IMR-90 (cell line): ENCODE measurements at regions not wholly inside any gene's neighbourhood (a gene's known extent, or its start where the extent isn't known, plus 50 kb on each side); places are given as distances from the start of the nearest gene placed in this dataset.

ENCODE experiments used
- CEBPB ChIP-seq: IDR thresholded peaks from 2 replicates; pipeline ENCODE4 v1.6.1; 2012; ENCODE audit warnings: low read depth, low read length, improper control_type of control experiment
- CHD1 ChIP-seq: IDR thresholded peaks from 2 replicates; pipeline ENCODE4 v1.6.1; 2012; ENCODE audit warnings: low read depth, low read length, improper control_type of control experiment
- FOS ChIP-seq: fragments of 150-350 bp; IDR thresholded peaks from 2 replicates; pipeline ENCODE4 v1.6.1; 2016; ENCODE audit warnings: low read depth, low read length
- MAFK ChIP-seq: IDR thresholded peaks from 2 replicates; pipeline ENCODE4 v1.6.1; 2012; ENCODE audit warnings: low read depth, low read length, improper control_type of control experiment
- MAZ ChIP-seq: IDR thresholded peaks from 2 replicates; pipeline ENCODE4 v1.6.1; 2012; ENCODE audit warnings: low read depth, mild to moderate bottlenecking, low read length, improper control_type of control experiment, moderate library complexity, borderline replicate concordance
- MXI1 ChIP-seq: IDR thresholded peaks from 2 replicates; pipeline ENCODE4 v1.6.1; 2012; ENCODE audit warnings: low read depth, mild to moderate bottlenecking, low read length, moderate library complexity, borderline replicate concordance
- POLR2A ChIP-seq: IDR thresholded peaks from 2 replicates; pipeline ENCODE4 v1.6.1; 2012; ENCODE audit warnings: mild to moderate bottlenecking, low read depth, low read length
- RAD21 ChIP-seq: IDR thresholded peaks from 2 replicates; pipeline ENCODE4 v1.6.1; 2012; ENCODE audit warnings: low read length, improper control_type of control experiment
- RCOR1 ChIP-seq: IDR thresholded peaks from 2 replicates; pipeline ENCODE4 v1.6.1; 2012; ENCODE audit warnings: mild to moderate bottlenecking, low read length, improper control_type of control experiment; ENCODE audit not compliant: insufficient replicate concordance
- TF ChIP-seq, protein P1 (sequence below): conservative IDR thresholded peaks from 2 replicates; pipeline ENCODE4 v1.5.1; 2012; ENCODE audit warnings: mild to moderate bottlenecking, low read depth, low read length, improper control_type of control experiment
- TF ChIP-seq, protein P2 (sequence below): fragments of 150-350 bp; IDR thresholded peaks from 2 replicates; pipeline ENCODE4 v1.6.1; 2017; ENCODE audit warnings: mild to moderate bottlenecking, antibody characterized with exemption, low read length, low read depth

DNA sequence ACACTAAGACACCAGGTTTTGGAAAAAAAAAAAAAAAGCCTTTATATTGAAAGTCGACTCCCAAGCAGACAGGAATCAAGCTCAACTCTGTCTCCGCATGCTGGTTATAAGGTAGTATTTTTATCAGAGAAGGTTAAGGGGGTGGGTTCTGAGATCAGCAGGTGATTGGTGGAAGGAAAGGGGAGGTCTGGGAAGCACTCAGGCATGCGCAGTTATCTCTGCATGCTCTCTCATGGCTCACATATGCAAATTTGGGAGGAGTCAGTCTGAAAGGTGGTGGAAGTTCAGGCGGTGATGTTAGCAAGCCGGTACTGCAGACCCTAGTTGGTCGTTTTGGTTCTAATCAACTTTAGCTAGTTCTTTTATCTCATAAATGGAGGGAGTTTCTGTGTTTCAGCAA lies 357.6 kb upstream of the C16orf82 start:
- TF ChIP-seq, protein P1, sequence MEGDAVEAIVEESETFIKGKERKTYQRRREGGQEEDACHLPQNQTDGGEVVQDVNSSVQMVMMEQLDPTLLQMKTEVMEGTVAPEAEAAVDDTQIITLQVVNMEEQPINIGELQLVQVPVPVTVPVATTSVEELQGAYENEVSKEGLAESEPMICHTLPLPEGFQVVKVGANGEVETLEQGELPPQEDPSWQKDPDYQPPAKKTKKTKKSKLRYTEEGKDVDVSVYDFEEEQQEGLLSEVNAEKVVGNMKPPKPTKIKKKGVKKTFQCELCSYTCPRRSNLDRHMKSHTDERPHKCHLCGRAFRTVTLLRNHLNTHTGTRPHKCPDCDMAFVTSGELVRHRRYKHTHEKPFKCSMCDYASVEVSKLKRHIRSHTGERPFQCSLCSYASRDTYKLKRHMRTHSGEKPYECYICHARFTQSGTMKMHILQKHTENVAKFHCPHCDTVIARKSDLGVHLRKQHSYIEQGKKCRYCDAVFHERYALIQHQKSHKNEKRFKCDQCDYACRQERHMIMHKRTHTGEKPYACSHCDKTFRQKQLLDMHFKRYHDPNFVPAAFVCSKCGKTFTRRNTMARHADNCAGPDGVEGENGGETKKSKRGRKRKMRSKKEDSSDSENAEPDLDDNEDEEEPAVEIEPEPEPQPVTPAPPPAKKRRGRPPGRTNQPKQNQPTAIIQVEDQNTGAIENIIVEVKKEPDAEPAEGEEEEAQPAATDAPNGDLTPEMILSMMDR, result no peak
- TF ChIP-seq POLR2A, result no peak
- TF ChIP-seq CEBPB, result no peak
- TF ChIP-seq FOS, result no peak
- no peak for TF ChIP-seq MXI1
- TF ChIP-seq MAZ, result no peak
- no peak for TF ChIP-seq RCOR1
- TF ChIP-seq CHD1, result no peak
- TF ChIP-seq, protein P2, sequence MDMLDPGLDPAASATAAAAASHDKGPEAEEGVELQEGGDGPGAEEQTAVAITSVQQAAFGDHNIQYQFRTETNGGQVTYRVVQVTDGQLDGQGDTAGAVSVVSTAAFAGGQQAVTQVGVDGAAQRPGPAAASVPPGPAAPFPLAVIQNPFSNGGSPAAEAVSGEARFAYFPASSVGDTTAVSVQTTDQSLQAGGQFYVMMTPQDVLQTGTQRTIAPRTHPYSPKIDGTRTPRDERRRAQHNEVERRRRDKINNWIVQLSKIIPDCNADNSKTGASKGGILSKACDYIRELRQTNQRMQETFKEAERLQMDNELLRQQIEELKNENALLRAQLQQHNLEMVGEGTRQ, result no peak
- no peak for TF ChIP-seq MAFK
- no peak for TF ChIP-seq RAD21
